ENCODE measurements at regions not wholly inside any gene's neighbourhood (a gene's known extent, or its start where the extent isn't known, plus 50 kb on each side); places are given as distances from the start of the nearest gene placed in this dataset.

DNA sequence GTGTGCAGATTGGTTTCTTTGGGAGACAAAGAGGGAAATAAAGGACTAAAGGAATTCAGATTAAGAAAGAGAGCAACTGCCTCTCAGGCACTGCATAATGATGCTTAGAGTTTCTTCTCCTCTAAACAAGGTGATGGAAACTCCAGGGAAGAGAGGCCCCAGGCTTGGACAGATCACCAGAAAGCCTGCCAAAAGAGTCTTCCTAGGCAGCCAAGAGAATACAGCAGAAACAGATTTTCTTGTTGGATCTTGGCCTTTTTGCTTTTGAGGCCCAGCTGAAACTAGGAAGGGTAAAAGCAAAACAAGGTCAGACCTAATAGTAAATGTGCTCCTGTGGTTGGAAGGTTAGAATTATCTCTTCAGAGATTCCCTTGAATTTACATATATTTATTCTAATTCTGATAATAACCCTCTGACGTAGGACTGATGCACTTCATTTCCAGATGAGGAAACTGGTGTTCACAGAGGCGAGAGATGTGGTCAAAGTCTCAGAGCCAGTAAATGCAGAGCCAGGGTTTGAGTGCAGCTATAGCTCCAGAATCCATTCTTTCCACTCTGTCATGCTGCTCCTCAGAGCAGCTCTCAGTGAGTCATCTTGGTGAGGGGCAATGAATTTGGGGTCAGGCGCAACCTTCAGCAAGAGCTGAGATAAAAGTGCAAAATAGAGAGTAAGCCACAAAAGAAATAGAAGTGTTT lies 142.3 kb upstream of the FBXO11 start:
- TF ChIP-seq, protein P1, sequence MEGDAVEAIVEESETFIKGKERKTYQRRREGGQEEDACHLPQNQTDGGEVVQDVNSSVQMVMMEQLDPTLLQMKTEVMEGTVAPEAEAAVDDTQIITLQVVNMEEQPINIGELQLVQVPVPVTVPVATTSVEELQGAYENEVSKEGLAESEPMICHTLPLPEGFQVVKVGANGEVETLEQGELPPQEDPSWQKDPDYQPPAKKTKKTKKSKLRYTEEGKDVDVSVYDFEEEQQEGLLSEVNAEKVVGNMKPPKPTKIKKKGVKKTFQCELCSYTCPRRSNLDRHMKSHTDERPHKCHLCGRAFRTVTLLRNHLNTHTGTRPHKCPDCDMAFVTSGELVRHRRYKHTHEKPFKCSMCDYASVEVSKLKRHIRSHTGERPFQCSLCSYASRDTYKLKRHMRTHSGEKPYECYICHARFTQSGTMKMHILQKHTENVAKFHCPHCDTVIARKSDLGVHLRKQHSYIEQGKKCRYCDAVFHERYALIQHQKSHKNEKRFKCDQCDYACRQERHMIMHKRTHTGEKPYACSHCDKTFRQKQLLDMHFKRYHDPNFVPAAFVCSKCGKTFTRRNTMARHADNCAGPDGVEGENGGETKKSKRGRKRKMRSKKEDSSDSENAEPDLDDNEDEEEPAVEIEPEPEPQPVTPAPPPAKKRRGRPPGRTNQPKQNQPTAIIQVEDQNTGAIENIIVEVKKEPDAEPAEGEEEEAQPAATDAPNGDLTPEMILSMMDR (IDR thresholded peaks at IDR 0.05), result no peak
- no peak for TF ChIP-seq POLR2AphosphoS5 (IDR thresholded peaks at IDR 0.05)

Measured in prostate gland (tissue), 2 donors.